Prostate gland (tissue), 2 donors: ENCODE measurements at regions not wholly inside any gene's neighbourhood (a gene's known extent, or its start where the extent isn't known, plus 50 kb on each side); places are given as distances from the start of the nearest gene placed in this dataset.

ENCODE experiments used
- CTCF ChIP-seq, 4 experiments: fragments of 200-600 bp in 2 of 4; fragments of 450-650 bp in 2 of 4; sonication (generic) in 2 of 4; IDR thresholded peaks; 1 replicate in 3 of 4; 2 replicates in 1 of 4; pipeline ENCODE4 v1.5.1; 2016 to 2019; ENCODE audit warnings: antibody characterized with exemption in 4 of 4, mild to moderate bottlenecking in 2 of 4, moderate library complexity in 2 of 4
- POLR2A ChIP-seq: fragments of 450-650 bp; IDR thresholded peaks from one replicate; pipeline ENCODE4 v1.6.1; 2016; ENCODE audit warnings: antibody characterized with exemption, mild to moderate bottlenecking
- POLR2AphosphoS5 ChIP-seq: sonication (generic); formaldehyde crosslinking; IDR thresholded peaks from one replicate; pipeline ENCODE4 v1.6.1; 2017; ENCODE audit warnings: antibody characterized with exemption

- no peak for TF ChIP-seq POLR2AphosphoS5
- no peak for TF ChIP-seq POLR2A
- TF ChIP-seq CTCF (IDR thresholded peaks at IDR 0.05), result no peak
These were observed 179.9 kb upstream of the KIF2A start for GRCh38 chr5:62126090-62126489.
